ENCODE measurements at regions not wholly inside any gene's neighbourhood (a gene's known extent, or its start where the extent isn't known, plus 50 kb on each side); places are given as distances from the start of the nearest gene placed in this dataset.

DNA sequence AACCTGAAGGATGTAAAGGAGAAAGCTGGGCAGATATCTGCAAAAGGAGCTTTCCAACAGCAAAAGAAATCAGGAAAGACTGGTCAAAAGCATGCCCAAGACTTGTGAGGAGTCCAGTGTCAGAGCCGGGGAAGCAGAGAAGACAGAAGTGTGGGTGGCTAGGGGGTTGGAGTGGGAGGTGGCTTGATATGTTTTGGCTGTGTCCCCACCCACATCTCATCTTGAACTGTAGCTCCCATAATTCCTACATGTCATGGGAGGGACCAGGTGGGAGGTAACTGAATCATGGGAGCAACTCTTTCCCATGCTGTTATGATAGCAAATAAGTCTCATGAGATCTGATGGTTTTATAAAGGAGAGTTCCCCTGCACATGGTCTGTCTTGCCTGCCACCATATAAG lies 84.9 kb downstream of the INHBA start:
- H3K4me3 ChIP-seq (ENCODE audit: low read depth, low read length) = no peak overlapping the region
- TF ChIP-seq, protein P1, sequence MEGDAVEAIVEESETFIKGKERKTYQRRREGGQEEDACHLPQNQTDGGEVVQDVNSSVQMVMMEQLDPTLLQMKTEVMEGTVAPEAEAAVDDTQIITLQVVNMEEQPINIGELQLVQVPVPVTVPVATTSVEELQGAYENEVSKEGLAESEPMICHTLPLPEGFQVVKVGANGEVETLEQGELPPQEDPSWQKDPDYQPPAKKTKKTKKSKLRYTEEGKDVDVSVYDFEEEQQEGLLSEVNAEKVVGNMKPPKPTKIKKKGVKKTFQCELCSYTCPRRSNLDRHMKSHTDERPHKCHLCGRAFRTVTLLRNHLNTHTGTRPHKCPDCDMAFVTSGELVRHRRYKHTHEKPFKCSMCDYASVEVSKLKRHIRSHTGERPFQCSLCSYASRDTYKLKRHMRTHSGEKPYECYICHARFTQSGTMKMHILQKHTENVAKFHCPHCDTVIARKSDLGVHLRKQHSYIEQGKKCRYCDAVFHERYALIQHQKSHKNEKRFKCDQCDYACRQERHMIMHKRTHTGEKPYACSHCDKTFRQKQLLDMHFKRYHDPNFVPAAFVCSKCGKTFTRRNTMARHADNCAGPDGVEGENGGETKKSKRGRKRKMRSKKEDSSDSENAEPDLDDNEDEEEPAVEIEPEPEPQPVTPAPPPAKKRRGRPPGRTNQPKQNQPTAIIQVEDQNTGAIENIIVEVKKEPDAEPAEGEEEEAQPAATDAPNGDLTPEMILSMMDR (IDR thresholded peaks at IDR 0.05; ENCODE audit: low read depth, low read length) = no peak

DNA sequence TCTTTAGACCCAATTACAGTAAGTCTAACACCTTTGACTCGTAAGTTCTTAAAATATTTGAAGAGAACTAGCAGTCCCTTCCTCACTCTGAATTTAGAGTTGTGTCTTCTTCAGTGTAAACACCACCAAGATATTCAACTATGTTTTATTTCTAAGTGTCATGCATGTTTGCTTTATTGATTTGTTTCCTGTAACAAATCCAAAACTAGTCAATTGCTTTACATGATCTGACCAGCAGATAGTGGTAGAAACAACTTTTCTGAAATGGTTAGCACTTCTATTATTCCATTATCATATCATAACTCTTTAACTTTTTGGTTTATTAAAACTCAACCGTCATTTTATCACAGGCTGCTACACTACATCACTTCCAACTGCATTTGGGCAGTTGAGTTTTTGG lies 90.1 kb downstream of the INHBA start:
- no peak overlapping the region for H3K4me3 ChIP-seq (ENCODE audit: low read depth, low read length)
- TF ChIP-seq, protein P1 (IDR thresholded peaks at IDR 0.05; ENCODE audit: low read depth, low read length) = no peak

DNA sequence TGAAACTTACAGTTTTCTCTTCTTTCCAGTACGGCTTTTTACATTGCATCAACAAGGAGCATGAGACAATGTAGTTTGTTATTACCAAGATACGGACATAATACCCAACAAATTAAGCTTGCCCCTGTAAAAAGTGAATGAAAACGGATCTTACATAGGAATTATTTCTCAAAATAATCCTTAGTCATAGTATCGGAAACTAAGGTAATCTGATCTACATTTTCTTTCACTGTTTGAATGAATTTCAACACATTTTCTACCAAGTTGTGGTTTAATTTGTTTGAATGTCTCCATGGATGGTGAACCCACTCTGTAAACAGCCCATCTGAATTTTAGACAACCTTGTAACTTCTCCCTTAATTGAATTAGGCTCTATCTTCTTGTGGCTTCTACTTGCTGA lies 90.5 kb downstream of the INHBA start:
- no peak overlapping the region for H3K4me3 ChIP-seq (ENCODE audit: low read depth, low read length)
- TF ChIP-seq, protein P1 (IDR thresholded peaks at IDR 0.05; ENCODE audit: low read depth, low read length) = no peak

DNA sequence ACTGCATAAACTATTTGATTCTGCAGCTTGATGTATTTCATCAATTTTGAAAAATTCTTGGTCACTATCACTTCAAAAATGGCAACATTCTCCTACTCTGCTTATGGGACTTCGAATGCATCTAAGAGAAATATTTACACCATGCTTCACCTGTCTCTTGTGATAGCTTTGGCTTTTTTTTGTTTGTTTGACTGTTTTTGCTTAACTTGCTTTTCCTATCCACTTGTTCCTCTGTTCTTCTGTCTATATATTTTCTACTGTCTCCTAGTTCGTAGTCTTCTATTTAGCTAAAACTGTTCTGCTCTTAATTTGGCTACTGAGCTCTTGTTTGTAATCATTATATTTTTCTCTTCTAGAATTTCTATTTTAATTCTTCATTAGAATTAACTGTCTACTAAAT lies 94.4 kb downstream of the INHBA start:
- TF ChIP-seq, protein P1 (IDR thresholded peaks at IDR 0.05; ENCODE audit: low read depth, low read length) = no peak
- no peak overlapping the region for H3K4me3 ChIP-seq (ENCODE audit: low read depth, low read length)

DNA sequence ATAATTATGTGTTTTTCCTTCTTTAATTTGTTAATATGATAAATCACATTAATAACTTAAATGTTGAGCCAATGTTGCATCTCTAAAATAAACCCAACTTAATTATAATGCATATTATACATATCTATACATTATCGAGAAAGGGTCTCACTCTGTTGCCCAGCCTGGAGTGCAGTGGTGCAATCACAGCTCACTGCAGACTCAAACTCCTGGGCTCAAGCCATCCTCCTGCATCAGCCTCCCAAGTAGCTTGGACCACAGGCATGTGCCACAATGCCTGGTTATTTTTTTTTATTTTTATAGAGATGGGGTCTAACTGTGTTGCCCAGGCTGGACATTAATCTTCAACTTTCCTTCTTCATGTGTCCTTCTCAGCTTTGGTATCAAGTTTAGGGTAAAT lies 98.9 kb downstream of the INHBA start:
- TF ChIP-seq, protein P1 (IDR thresholded peaks at IDR 0.05; ENCODE audit: low read depth, low read length) = no peak

DNA sequence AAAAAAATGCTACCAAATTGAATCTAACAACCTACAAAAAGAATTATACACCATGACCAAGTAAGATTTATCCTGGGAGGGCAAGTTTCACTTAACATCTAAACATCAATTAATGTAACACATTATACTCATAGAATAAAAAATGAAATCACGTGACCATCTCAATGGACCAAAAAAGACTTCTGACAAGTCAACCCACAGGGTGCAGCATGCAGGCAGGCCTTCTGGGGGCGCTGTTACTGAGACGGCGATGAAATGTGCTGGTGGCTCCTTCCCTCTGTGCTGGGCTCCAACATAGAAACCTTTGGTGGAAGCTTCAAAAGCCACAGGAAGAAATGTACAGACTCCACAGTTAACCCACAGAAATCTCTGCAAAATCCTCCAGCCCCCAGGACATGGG lies 103.1 kb downstream of the INHBA start:
- TF ChIP-seq, protein P1 (IDR thresholded peaks at IDR 0.05; ENCODE audit: low read depth, low read length) = no peak
- H3K4me3 ChIP-seq (ENCODE audit: low read depth, low read length) = no peak overlapping the region

More for the DNA sequence above, 98.9 kb downstream of the INHBA start:
- no peak overlapping the region for H3K4me3 ChIP-seq (ENCODE audit: low read depth, low read length)

DNA sequence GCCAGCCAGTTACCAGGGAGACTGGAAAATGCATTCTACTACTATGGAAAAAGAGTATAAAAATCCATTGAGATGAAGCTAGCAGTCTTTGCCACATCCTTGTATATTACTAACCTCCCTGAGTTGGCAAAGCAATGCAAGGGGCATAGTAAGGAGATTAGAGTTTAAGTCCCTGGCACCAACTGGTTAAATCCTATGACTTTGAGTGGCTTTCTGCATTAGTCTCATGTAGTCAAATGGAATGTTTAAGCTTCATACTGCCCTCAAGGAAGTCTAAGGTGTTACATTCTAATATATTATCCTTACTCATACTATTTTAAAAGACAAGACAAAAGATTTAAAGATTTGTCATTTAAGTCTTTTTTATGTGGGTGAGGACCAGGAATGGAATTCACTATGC lies 110.1 kb downstream of the INHBA start:
- TF ChIP-seq, protein P1 (IDR thresholded peaks at IDR 0.05; ENCODE audit: low read depth, low read length) = no peak
- H3K4me3 ChIP-seq (ENCODE audit: low read depth, low read length) = no peak overlapping the region

Measured in WI38 (cell line).